Sigmoid colon (tissue), 6 donors: ENCODE measurements at regions not wholly inside any gene's neighbourhood (a gene's known extent, or its start where the extent isn't known, plus 50 kb on each side); places are given as distances from the start of the nearest gene placed in this dataset.

ENCODE experiments used
- DNase-seq: peaks from one replicate; pipeline ENCODE4 v3.0.0-alpha.2; 2019
- H3K27ac ChIP-seq, 4 donors: fragments of 200-600 bp; sonication (generic); one replicate each; pipeline ENCODE4 v1.5.1; 2016 to 2019; ENCODE audit warnings: mild to moderate bottlenecking in 1 of 4
- H3K27me3 ChIP-seq, 3 donors: fragments of 200-600 bp; sonication (generic); one replicate each; pipeline ENCODE4 v1.5.1; 2019; ENCODE audit warnings: mild to moderate bottlenecking in 1 of 3
- H3K36me3 ChIP-seq, 4 donors: fragments of 200-600 bp; sonication (generic); one replicate each; pipeline ENCODE4 v1.5.1; 2016 to 2019
- H3K4me1 ChIP-seq, 4 donors: fragments of 200-600 bp; sonication (generic); one replicate each; pipeline ENCODE4 v1.5.1; 2017 to 2019
- H3K4me3 ChIP-seq, 4 donors: fragments of 200-600 bp; sonication (generic); one replicate each; pipeline ENCODE4 v1.5.1; 2017 to 2019; ENCODE audit warnings: mild to moderate bottlenecking in 2 of 4, moderate library complexity in 1 of 4
- H3K9me3 ChIP-seq, 4 donors: fragments of 200-600 bp in 3 of 4; sonication (generic) in 3 of 4; one replicate each; pipeline versions ENCODE4 v1.5.1 to v1.6.1; 2013 to 2019
- CTCF ChIP-seq, 4 experiments: fragments of 450-650 bp in 3 of 4; fragments of 200-600 bp in 1 of 4; IDR thresholded peaks; one replicate each; pipeline ENCODE4 v1.5.1; 2016 to 2019; ENCODE audit warnings: antibody characterized with exemption in 4 of 4, mild to moderate bottlenecking in 3 of 4, moderate library complexity in 2 of 4
- EP300 ChIP-seq, 4 donors: sonication (generic); formaldehyde crosslinking; IDR thresholded peaks; one replicate each; pipeline ENCODE4 v1.6.1; 2017; ENCODE audit warnings: antibody characterized with exemption in 4 of 4
- POLR2A ChIP-seq, 2 donors: fragments of 450-650 bp; IDR thresholded peaks; one replicate each; pipeline ENCODE4 v1.6.1; 2016; ENCODE audit warnings: antibody characterized with exemption in 2 of 2, mild to moderate bottlenecking in 2 of 2, moderate library complexity in 2 of 2
- POLR2AphosphoS5 ChIP-seq, 4 donors: sonication (generic); formaldehyde crosslinking; IDR thresholded peaks; one replicate each; pipeline ENCODE4 v1.6.1; 2017; ENCODE audit warnings: antibody characterized with exemption in 4 of 4
- WGBS, 2 donors: extraction: QIAGEN DNeasy Blood & Tissue Kit; methylation state at CpG; one replicate each; pipeline ENCODE4 v1.1.7; 2013; 5-methylcytosine and 5-hydroxymethylcytosine counted together
- intact Hi-C: fragments of 100-400 bp; cut with DNase I; formaldehyde crosslinking; loops from one replicate; pipeline ENCODE4 v1.15.1; 2023
- donor health status: healthy with polysubstance abuse.
- donor health status: healthy.

DNA sequence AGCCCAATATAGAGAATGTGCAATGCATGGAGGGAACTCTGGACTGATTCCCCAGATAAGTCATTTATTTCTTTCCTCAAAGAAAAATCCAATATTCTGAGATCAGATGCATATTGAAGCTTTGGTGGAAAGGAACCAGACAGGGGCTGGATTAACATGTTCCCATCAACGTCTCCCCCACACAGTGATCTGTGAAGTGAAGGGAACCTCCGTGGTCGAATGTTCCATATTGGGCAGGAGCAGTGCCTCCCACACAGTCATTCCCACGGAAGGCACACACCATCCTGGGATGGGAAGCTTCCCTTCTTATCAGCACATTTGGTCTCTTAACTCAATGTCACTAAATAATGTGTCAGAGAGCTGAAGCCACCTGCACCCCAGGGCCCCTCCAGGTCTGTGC, 247.1 kb downstream of the BCL11B start:
- intact Hi-C loops, result no loop called here

GRCh38 chr14:99025418-99025817, 246.6 kb downstream of the BCL11B start:
- TF ChIP-seq POLR2AphosphoS5 (IDR thresholded peaks at IDR 0.05), result no peak
- TF ChIP-seq CTCF (IDR thresholded peaks at IDR 0.05), result no peak
- TF ChIP-seq EP300 (IDR thresholded peaks at IDR 0.05), result no peak
- TF ChIP-seq POLR2A (IDR thresholded peaks at IDR 0.05), result no peak
- 94 to 95% methylated on average over 11 of the region's 11 CpGs for WGBS, 2 donors
- intact Hi-C loops, result no loop called here
- no peaks in the 10 kb centered on the region for H3K4me1 ChIP-seq
- H3K27me3 ChIP-seq, result no peaks in the 10 kb centered on the region
- no peak overlapping the region for H3K27ac ChIP-seq
- no peaks in the 10 kb centered on the region for H3K36me3 ChIP-seq
- no peak overlapping the region for H3K4me3 ChIP-seq
- H3K9me3 ChIP-seq, result no peaks in the 10 kb centered on the region
- no peak for DNase-seq

More for the DNA sequence above, 247.1 kb downstream of the BCL11B start:
- H3K4me1 ChIP-seq, result no peaks in the 10 kb centered on the region
- H3K36me3 ChIP-seq, result no peaks in the 10 kb centered on the region
- no peak for DNase-seq
- TF ChIP-seq POLR2AphosphoS5 (IDR thresholded peaks at IDR 0.05) (no peak), EP300 (IDR thresholded peaks at IDR 0.05) (no peak), CTCF (IDR thresholded peaks at IDR 0.05) (no peak), POLR2A (IDR thresholded peaks at IDR 0.05) (no peak)
- H3K4me3 ChIP-seq, result no peak overlapping the region
- no peak overlapping the region for H3K27ac ChIP-seq
- H3K27me3 ChIP-seq, result no peaks in the 10 kb centered on the region
- H3K9me3 ChIP-seq, result no peaks in the 10 kb centered on the region
- 77 to 82% methylated on average over 4 of the region's 4 CpGs for WGBS, 2 donors

DNA sequence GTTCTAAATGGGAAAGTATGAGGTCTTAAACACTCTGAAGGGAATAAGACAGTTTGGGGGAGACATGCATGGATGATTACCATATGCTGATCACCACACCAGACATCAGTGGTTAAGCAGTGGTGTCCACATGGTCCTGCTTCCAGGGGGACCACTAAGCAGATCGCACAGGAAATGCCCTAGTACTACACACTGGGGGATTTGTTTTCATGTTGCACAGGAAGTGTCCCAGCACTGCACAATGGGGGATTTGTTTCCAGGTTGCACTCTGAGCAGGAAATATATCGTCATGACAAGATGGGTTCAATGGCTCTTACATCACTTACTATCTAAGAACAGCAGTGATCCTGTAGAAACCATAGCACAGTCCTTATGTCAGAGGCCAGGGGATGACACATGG, 245.5 kb downstream of the BCL11B start:
- DNase-seq, result no peak
- Histone ChIP-seq H3K27me3 (no peaks in the 10 kb centered on the region), H3K4me3 (no peak overlapping the region), H3K9me3 (no peaks in the 10 kb centered on the region), H3K4me1 (no peaks in the 10 kb centered on the region), H3K27ac (no peak overlapping the region), H3K36me3 (no peaks in the 10 kb centered on the region)
- intact Hi-C loops, result no loop called here
- TF ChIP-seq CTCF (IDR thresholded peaks at IDR 0.05), result no peak
- no peak for TF ChIP-seq POLR2AphosphoS5 (IDR thresholded peaks at IDR 0.05)
- no peak for TF ChIP-seq POLR2A (IDR thresholded peaks at IDR 0.05)
- TF ChIP-seq EP300 (IDR thresholded peaks at IDR 0.05), result no peak
- 42 to 66% methylated on average over 2 of the region's 2 CpGs for WGBS, 2 donors

DNA sequence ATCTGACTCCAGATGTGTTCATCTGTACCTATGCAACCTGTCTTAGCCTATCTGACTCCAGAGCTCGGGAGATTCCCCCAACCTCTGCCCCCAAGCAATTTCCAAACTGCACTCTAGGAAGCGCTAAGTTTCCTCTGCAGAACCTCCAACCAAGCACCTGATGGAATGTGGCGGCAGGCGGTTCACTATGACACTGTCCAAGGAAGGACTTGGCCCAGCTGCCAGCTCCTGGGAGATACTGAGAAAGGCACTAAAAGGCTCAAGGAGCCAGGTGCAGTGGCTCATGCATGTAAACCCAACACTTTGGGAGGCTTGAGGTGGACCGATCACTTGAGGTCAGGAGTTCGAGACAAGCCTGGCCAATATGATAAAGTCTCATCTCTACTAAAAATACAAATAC, 244.0 kb downstream of the BCL11B start:
- H3K9me3 ChIP-seq, result no peaks in the 10 kb centered on the region
- intact Hi-C loops, result no loop called here
- no peaks in the 10 kb centered on the region for H3K36me3 ChIP-seq
- no peaks in the 10 kb centered on the region for H3K4me1 ChIP-seq
- no peak overlapping the region for H3K27ac ChIP-seq
- no peaks in the 10 kb centered on the region for H3K27me3 ChIP-seq
- H3K4me3 ChIP-seq, result no peak overlapping the region
- no peak for TF ChIP-seq EP300 (IDR thresholded peaks at IDR 0.05)
- TF ChIP-seq POLR2A (IDR thresholded peaks at IDR 0.05), result no peak
- no peak for TF ChIP-seq CTCF (IDR thresholded peaks at IDR 0.05)
- no peak for TF ChIP-seq POLR2AphosphoS5 (IDR thresholded peaks at IDR 0.05)
- DNase-seq, result no peak
- WGBS, 2 donors, result 89 to 91% methylated on average over 6 of the region's 6 CpGs

DNA sequence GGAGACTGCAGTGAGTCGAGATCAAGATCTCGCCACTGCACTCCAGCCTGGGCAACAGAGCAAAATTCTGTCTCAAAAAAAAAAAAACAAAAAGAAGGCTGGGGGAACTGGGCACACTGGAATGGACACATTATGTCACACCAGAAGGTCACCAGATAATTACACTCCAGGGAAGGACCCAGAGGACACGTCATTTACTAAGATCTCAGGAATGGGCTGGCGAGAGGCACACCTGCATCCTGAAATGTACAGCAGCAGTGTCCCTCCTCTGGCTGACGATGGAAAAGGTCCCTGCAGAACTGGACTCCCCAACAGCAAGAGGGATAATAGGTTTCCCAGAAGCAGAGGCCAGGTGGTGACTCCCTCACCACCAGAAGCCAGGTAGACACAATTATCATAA, 243.5 kb downstream of the BCL11B start:
- TF ChIP-seq POLR2AphosphoS5 (IDR thresholded peaks at IDR 0.05) (no peak), EP300 (IDR thresholded peaks at IDR 0.05) (no peak), POLR2A (IDR thresholded peaks at IDR 0.05) (no peak), CTCF (IDR thresholded peaks at IDR 0.05) (no peak)
- Histone ChIP-seq H3K9me3 (no peaks in the 10 kb centered on the region), H3K27ac (no peak overlapping the region), H3K4me1 (no peaks in the 10 kb centered on the region), H3K4me3 (no peak overlapping the region), H3K36me3 (no peaks in the 10 kb centered on the region), H3K27me3 (no peaks in the 10 kb centered on the region)
- DNase-seq, result no peak
- WGBS, 2 donors, result 85 to 89% methylated on average over 5 of the region's 5 CpGs
- intact Hi-C loops, result no loop called here
